Endothelial cell of umbilical vein (primary cell): ENCODE measurements at regions not wholly inside any gene's neighbourhood (a gene's known extent, or its start where the extent isn't known, plus 50 kb on each side); places are given as distances from the start of the nearest gene placed in this dataset.

ENCODE experiments used
- CTCF ChIP-seq, 2 donors: IDR thresholded peaks; 1 replicate in 1 of 2; 2 replicates in 1 of 2; pipeline ENCODE4 v1.5.1; 2011; ENCODE audit warnings: low read length in 2 of 2, mild to moderate bottlenecking in 2 of 2, moderate library complexity in 2 of 2, control low read depth in 1 of 2, inconsistent platforms in 1 of 2, low read depth in 1 of 2; ENCODE audit not compliant: insufficient read depth in 1 of 2; ENCODE audit errors: extremely low read depth in 1 of 2
- EZH2 ChIP-seq: IDR thresholded peaks from 2 replicates; pipeline ENCODE4 v1.6.1; 2012; ENCODE audit warnings: borderline replicate concordance, low read depth, mild to moderate bottlenecking, moderate library complexity, low read length, inconsistent platforms; ENCODE audit not compliant: severe bottlenecking
- GATA2 ChIP-seq: IDR thresholded peaks from 2 replicates; pipeline ENCODE4 v1.7.0; 2011; ENCODE audit warnings: low read depth, mild to moderate bottlenecking, moderate library complexity, mixed read lengths, low read length; ENCODE audit not compliant: insufficient read length, insufficient read depth
- MAX ChIP-seq: IDR thresholded peaks from 2 replicates; pipeline ENCODE4 v1.6.1; 2011; ENCODE audit not compliant: insufficient read depth, insufficient read length
- POLR2AphosphoS5 ChIP-seq: IDR thresholded peaks from 2 replicates; pipeline ENCODE4 v1.6.1; 2012; ENCODE audit warnings: low read depth, mild to moderate bottlenecking, control low read depth, low read length, moderate library complexity; ENCODE audit not compliant: insufficient read depth

GRCh38 chr3:3276630-3277029 is 97.1 kb upstream of the CRBN start:
- TF ChIP-seq GATA2 (no peak), CTCF (IDR thresholded peaks at IDR 0.05; ENCODE audit: extremely low read depth in 1 of 2, insufficient read depth in 1 of 2, low read depth in 1 of 2, low read length in 2 of 2) (no peak), POLR2AphosphoS5 (no peak), EZH2 (no peak), MAX (no peak)
